ENCODE measurements at regions not wholly inside any gene's neighbourhood (a gene's known extent, or its start where the extent isn't known, plus 50 kb on each side); places are given as distances from the start of the nearest gene placed in this dataset.

DNA sequence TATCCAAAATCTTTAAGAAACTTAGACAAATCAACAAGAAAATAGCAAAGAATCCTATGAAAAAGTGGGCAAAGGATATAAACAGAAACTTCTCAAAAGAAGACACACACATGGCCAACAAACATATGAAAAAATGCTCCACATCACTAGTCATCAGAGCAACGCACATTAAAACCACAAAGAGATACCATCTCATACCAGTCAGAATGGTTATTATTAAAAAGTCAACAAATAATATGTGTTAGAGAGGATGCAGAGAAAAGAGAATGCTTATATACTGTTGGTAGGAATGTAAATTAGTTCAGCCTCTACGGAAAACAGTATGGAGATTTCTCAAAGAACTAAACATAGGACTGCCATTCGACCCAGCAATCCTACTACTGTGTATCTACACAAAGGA is 212.0 kb upstream of the DTNBP1 start (continued):
- TF ChIP-seq, protein P1, sequence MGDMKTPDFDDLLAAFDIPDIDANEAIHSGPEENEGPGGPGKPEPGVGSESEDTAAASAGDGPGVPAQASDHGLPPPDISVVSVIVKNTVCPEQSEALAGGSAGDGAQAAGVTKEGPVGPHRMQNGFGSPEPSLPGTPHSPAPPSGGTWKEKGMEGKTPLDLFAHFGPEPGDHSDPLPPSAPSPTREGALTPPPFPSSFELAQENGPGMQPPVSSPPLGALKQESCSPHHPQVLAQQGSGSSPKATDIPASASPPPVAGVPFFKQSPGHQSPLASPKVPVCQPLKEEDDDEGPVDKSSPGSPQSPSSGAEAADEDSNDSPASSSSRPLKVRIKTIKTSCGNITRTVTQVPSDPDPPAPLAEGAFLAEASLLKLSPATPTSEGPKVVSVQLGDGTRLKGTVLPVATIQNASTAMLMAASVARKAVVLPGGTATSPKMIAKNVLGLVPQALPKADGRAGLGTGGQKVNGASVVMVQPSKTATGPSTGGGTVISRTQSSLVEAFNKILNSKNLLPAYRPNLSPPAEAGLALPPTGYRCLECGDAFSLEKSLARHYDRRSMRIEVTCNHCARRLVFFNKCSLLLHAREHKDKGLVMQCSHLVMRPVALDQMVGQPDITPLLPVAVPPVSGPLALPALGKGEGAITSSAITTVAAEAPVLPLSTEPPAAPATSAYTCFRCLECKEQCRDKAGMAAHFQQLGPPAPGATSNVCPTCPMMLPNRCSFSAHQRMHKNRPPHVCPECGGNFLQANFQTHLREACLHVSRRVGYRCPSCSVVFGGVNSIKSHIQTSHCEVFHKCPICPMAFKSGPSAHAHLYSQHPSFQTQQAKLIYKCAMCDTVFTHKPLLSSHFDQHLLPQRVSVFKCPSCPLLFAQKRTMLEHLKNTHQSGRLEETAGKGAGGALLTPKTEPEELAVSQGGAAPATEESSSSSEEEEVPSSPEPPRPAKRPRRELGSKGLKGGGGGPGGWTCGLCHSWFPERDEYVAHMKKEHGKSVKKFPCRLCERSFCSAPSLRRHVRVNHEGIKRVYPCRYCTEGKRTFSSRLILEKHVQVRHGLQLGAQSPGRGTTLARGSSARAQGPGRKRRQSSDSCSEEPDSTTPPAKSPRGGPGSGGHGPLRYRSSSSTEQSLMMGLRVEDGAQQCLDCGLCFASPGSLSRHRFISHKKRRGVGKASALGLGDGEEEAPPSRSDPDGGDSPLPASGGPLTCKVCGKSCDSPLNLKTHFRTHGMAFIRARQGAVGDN (IDR thresholded peaks at IDR 0.05) = no peak
- TF ChIP-seq, protein P2, sequence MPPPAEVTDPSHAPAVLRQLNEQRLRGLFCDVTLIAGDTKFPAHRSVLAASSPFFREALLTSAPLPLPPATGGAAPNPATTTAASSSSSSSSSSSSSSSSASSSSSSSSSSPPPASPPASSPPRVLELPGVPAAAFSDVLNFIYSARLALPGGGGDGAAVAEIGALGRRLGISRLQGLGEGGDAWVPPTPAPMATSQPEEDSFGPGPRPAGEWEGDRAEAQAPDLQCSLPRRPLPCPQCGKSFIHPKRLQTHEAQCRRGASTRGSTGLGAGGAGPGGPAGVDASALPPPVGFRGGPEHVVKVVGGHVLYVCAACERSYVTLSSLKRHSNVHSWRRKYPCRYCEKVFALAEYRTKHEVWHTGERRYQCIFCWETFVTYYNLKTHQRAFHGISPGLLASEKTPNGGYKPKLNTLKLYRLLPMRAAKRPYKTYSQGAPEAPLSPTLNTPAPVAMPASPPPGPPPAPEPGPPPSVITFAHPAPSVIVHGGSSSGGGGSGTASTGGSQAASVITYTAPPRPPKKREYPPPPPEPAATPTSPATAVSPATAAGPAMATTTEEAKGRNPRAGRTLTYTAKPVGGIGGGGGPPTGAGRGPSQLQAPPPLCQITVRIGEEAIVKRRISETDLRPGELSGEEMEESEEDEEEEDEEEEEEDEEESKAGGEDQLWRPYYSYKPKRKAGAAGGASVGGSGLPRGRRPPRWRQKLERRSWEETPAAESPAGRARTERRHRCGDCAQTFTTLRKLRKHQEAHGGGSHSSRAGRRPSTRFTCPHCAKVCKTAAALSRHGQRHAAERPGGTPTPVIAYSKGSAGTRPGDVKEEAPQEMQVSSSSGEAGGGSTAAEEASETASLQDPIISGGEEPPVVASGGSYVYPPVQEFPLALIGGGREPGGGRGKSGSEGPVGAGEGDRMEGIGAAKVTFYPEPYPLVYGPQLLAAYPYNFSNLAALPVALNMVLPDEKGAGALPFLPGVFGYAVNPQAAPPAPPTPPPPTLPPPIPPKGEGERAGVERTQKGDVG (CRISPR knock-in tag; IDR thresholded peaks at IDR 0.05) = no peak
- no peak for TF ChIP-seq CEBPB (IDR thresholded peaks at IDR 0.05; ENCODE audit: borderline replicate concordance in 1 of 2, low read depth in 2 of 2, low read length in 2 of 2)
- no peak for TF ChIP-seq SPI1 (IDR thresholded peaks at IDR 0.05; ENCODE audit: borderline replicate concordance, insufficient read depth, low read depth, low read length)
- TF ChIP-seq RUNX3 (IDR thresholded peaks at IDR 0.05; ENCODE audit: low read length) = no peak
- no peak for TF ChIP-seq MEF2B (IDR thresholded peaks at IDR 0.05; ENCODE audit: partially characterized antibody, poor library complexity, severe bottlenecking)
- no peak for TF ChIP-seq TCF12 (IDR thresholded peaks at IDR 0.05; ENCODE audit: low read depth, low read length)
- TF ChIP-seq ZNF24 (IDR thresholded peaks at IDR 0.05) = no peak
- TF ChIP-seq ZSCAN29 (IDR thresholded peaks at IDR 0.05) = no peak

All from GM12878 (cell line).